Sigmoid colon (tissue), 6 donors: ENCODE measurements at regions not wholly inside any gene's neighbourhood (a gene's known extent, or its start where the extent isn't known, plus 50 kb on each side); places are given as distances from the start of the nearest gene placed in this dataset.

Source experiments
- DNase-seq: peaks from one replicate; pipeline ENCODE4 v3.0.0-alpha.2; 2019
- H3K27ac ChIP-seq, 4 donors: fragments of 200-600 bp; sonication (generic); one replicate each; pipeline ENCODE4 v1.5.1; 2016 to 2019; ENCODE audit warnings: mild to moderate bottlenecking in 1 of 4
- H3K27me3 ChIP-seq, 3 donors: fragments of 200-600 bp; sonication (generic); one replicate each; pipeline ENCODE4 v1.5.1; 2019; ENCODE audit warnings: mild to moderate bottlenecking in 1 of 3
- H3K36me3 ChIP-seq, 4 donors: fragments of 200-600 bp; sonication (generic); one replicate each; pipeline ENCODE4 v1.5.1; 2016 to 2019
- H3K4me1 ChIP-seq, 4 donors: fragments of 200-600 bp; sonication (generic); one replicate each; pipeline ENCODE4 v1.5.1; 2017 to 2019
- H3K4me3 ChIP-seq, 4 donors: fragments of 200-600 bp; sonication (generic); one replicate each; pipeline ENCODE4 v1.5.1; 2017 to 2019; ENCODE audit warnings: mild to moderate bottlenecking in 2 of 4, moderate library complexity in 1 of 4
- H3K9me3 ChIP-seq, 4 donors: fragments of 200-600 bp in 3 of 4; sonication (generic) in 3 of 4; one replicate each; pipeline versions ENCODE4 v1.5.1 to v1.6.1; 2013 to 2019
- EP300 ChIP-seq, 4 donors: sonication (generic); formaldehyde crosslinking; IDR thresholded peaks; one replicate each; pipeline ENCODE4 v1.6.1; 2017; ENCODE audit warnings: antibody characterized with exemption in 4 of 4
- POLR2A ChIP-seq, 2 donors: fragments of 450-650 bp; IDR thresholded peaks; one replicate each; pipeline ENCODE4 v1.6.1; 2016; ENCODE audit warnings: antibody characterized with exemption in 2 of 2, mild to moderate bottlenecking in 2 of 2, moderate library complexity in 2 of 2
- POLR2AphosphoS5 ChIP-seq, 4 donors: sonication (generic); formaldehyde crosslinking; IDR thresholded peaks; one replicate each; pipeline ENCODE4 v1.6.1; 2017; ENCODE audit warnings: antibody characterized with exemption in 4 of 4
- WGBS, 2 donors: extraction: QIAGEN DNeasy Blood & Tissue Kit; methylation state at CpG; one replicate each; pipeline ENCODE4 v1.1.7; 2013; 5-methylcytosine and 5-hydroxymethylcytosine counted together
- intact Hi-C: fragments of 100-400 bp; cut with DNase I; formaldehyde crosslinking; loops from one replicate; pipeline ENCODE4 v1.15.1; 2023
- TF ChIP-seq, protein P1 (sequence below), 4 experiments: fragments of 450-650 bp in 3 of 4; fragments of 200-600 bp in 1 of 4; IDR thresholded peaks; one replicate each; pipeline ENCODE4 v1.5.1; 2016 to 2019; ENCODE audit warnings: antibody characterized with exemption in 4 of 4, mild to moderate bottlenecking in 3 of 4, moderate library complexity in 2 of 4
- donor health status: healthy with polysubstance abuse.
- donor health status: healthy.

DNA sequence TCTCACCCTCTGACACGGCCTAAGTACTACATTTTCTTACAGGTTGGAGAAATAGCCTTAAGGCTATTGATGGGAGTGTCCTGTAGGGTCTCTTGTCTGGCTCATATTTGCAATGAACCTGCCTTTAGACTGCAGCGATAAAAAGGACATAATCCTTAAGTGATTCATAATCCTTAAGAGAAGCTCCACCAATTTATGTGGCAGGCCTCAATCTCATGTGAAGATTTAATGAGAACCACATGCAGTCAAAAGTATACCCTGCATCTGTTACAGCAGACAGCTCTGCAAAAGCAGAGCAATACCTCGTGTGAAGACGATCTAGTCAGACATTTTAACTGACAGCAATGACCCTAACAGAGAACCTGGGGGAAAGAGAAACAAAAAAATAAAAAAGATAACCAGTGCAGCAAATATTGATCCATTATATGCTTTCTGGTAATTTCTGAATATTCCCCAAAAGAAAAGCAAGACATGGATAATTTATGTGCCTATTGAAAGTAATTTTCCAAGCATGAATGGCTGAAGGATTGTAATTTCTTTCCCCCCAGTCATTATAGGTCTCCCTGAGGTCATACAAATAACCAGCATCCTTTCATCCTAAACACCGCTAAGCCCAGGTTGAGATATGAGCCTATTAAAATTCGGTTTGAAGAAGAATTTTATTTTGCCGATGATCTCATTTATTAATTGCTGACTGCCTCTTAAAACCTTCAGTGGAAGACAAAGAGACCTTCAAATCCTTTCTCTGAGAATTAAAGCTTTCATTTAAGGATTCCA lies 321.8 kb upstream of the NBEA start:
- no peaks in the 10 kb centered on the region for H3K27me3 ChIP-seq
- no peaks in the 10 kb centered on the region for H3K36me3 ChIP-seq
- 75 to 86% methylated on average over 7 of the region's 7 CpGs for WGBS, 2 donors
- DNase-seq, result no peak
- peaks cover 0 to 10% (median 7%) of the 10 kb centered on the region in 4 donors for H3K4me1 ChIP-seq
- TF ChIP-seq, protein P1, sequence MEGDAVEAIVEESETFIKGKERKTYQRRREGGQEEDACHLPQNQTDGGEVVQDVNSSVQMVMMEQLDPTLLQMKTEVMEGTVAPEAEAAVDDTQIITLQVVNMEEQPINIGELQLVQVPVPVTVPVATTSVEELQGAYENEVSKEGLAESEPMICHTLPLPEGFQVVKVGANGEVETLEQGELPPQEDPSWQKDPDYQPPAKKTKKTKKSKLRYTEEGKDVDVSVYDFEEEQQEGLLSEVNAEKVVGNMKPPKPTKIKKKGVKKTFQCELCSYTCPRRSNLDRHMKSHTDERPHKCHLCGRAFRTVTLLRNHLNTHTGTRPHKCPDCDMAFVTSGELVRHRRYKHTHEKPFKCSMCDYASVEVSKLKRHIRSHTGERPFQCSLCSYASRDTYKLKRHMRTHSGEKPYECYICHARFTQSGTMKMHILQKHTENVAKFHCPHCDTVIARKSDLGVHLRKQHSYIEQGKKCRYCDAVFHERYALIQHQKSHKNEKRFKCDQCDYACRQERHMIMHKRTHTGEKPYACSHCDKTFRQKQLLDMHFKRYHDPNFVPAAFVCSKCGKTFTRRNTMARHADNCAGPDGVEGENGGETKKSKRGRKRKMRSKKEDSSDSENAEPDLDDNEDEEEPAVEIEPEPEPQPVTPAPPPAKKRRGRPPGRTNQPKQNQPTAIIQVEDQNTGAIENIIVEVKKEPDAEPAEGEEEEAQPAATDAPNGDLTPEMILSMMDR (IDR thresholded peaks at IDR 0.05), result no peak
- TF ChIP-seq POLR2AphosphoS5 (IDR thresholded peaks at IDR 0.05), result no peak
- no peak for TF ChIP-seq EP300 (IDR thresholded peaks at IDR 0.05)
- TF ChIP-seq POLR2A (IDR thresholded peaks at IDR 0.05), result no peak
- intact Hi-C loops, result no loop called here
- no peaks in the 10 kb centered on the region for H3K9me3 ChIP-seq
- H3K27ac ChIP-seq, result no peak overlapping the region
- no peak overlapping the region for H3K4me3 ChIP-seq

DNA sequence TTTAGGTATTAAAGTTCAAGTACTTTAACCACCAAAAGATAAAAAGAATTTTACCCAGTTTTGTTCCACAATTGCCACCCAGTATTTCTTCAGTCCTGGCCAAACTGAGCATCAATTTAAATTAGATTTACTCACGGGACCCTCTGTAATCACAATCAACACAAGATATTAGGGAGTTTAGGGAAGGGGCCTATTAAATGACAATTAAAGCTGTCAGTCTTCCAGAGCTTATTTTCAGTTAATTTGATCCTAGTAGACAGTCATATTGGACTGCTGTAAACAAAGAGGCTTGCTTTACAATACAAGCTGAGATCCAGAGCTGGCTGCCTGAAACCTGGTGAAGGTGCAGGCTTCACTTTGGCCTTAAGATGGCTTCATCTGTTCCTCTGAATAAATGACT lies 321.2 kb upstream of the NBEA start:
- Histone ChIP-seq H3K4me3 (no peak overlapping the region), H3K4me1 (peaks cover 0 to 10% (median 7%) of the 10 kb centered on the region in 4 donors), H3K27ac (no peak overlapping the region), H3K27me3 (no peaks in the 10 kb centered on the region), H3K36me3 (no peaks in the 10 kb centered on the region), H3K9me3 (no peaks in the 10 kb centered on the region)
- TF ChIP-seq EP300 (IDR thresholded peaks at IDR 0.05) (no peak), POLR2A (IDR thresholded peaks at IDR 0.05) (no peak), POLR2AphosphoS5 (IDR thresholded peaks at IDR 0.05) (no peak)
- TF ChIP-seq, protein P1 (IDR thresholded peaks at IDR 0.05), result no peak
- DNase-seq, result no peak
- 81 to 94% methylated on average over 1 of the region's 1 CpG for WGBS, 2 donors
- intact Hi-C loops, result no loop called here

DNA sequence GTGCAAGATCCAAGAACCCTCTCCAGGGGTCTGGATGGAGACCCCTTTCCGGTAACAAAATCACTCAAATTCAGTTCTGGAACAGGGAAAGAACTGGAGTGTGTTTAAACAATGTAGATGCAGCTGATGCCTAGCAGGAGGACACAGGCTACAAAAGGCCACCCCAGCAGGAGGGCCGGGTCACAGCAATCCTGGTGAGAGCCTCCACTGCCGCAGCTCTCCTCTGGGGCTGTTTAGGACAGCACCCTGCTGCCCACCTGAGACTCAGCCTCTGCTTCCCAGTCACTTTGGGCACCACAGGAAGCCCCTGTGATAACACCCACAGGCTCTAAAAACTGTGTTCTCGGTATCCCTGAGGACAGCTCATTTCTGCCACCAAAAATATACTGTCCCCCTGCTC lies 318.7 kb upstream of the NBEA start:
- no peak overlapping the region for H3K4me3 ChIP-seq
- no peaks in the 10 kb centered on the region for H3K36me3 ChIP-seq
- no peaks in the 10 kb centered on the region for H3K9me3 ChIP-seq
- peaks cover 0 to 10% (median 5%) of the 10 kb centered on the region in 4 donors for H3K4me1 ChIP-seq
- TF ChIP-seq EP300 (IDR thresholded peaks at IDR 0.05) (no peak), POLR2A (IDR thresholded peaks at IDR 0.05) (no peak)
- H3K27ac ChIP-seq, result no peak overlapping the region
- intact Hi-C loops, result no loop called here
- no peak for DNase-seq
- 90 to 92% methylated on average over 4 of the region's 4 CpGs for WGBS, 2 donors
- H3K27me3 ChIP-seq, result no peaks in the 10 kb centered on the region

DNA sequence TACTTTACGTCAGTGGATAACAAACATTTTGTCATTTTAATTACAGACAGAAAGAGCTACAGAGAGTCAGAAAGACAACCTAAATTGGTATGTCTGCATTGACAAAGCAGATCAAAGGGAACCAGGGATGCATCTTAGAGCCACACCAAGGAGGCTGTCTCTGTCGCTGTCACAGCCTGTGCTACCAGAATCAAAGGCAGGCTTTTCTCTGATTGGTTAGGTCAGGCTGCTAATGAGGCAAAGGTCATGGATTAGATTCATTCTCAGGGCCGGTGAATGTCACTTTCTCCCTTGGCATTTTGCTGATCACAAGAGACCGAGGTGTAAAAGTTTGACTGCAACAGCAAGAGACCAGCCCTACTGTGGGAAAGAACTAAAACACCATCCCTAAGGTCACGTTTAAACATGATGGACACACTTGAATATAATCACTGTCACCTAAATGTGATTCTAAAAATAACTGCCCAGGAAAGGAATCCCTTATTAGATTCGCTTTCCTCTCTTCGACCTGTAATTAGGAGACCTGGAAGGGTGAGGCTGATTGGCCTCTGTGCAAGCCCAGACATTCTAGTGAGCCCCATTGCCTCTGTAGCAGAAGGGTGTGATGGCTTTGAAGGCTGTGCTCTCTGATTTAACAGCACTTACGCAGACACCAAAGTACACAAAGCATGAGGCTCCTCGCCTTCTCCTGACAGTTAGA lies 314.4 kb upstream of the NBEA start:
- intact Hi-C loops, result no loop called here
- no peaks in the 10 kb centered on the region for H3K27me3 ChIP-seq
- WGBS, 2 donors, result 15 to 39% methylated on average over 9 of the region's 9 CpGs

DNA sequence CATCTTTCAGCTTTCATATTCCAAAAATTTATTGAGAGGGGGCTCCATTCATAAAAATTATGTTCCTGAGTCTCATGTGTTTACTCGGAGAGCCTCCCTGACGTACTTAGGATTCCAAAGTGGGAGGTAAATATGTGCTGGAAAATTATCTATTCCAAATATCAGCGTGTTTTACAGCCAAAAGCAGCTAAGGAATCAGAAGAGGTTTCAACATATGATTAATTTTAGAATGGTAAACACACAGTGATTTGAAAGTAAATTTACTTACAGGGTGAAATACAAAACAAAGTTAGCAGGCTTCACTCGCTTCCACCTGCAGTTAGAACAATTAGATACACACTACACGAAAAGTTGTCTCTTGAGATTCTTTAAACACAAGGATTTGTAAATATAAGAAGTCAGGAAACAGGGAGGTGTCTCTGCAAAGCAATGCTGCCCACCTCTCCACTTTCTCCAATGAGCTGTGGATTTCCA lies 313.8 kb upstream of the NBEA start:
- Histone ChIP-seq H3K36me3 (no peaks in the 10 kb centered on the region), H3K9me3 (no peaks in the 10 kb centered on the region), H3K4me1 (peaks cover 0 to 12% (median 6%) of the 10 kb centered on the region in 4 donors), H3K4me3 (no peak overlapping the region), H3K27me3 (no peaks in the 10 kb centered on the region), H3K27ac (no peak overlapping the region)
- intact Hi-C loops, result no loop called here
- WGBS, 2 donors, result 32 to 56% methylated on average over 5 of the region's 5 CpGs
- no peak for DNase-seq
- TF ChIP-seq POLR2AphosphoS5 (IDR thresholded peaks at IDR 0.05) (no peak), EP300 (IDR thresholded peaks at IDR 0.05) (no peak), POLR2A (IDR thresholded peaks at IDR 0.05) (no peak)
- TF ChIP-seq, protein P1 (IDR thresholded peaks at IDR 0.05), result no peak

More for the DNA sequence above, 314.4 kb upstream of the NBEA start:
- Histone ChIP-seq H3K4me3 (no peak overlapping the region), H3K27ac (no peak overlapping the region), H3K4me1 (peaks cover 0 to 12% (median 6%) of the 10 kb centered on the region in 4 donors), H3K9me3 (no peaks in the 10 kb centered on the region), H3K36me3 (no peaks in the 10 kb centered on the region)
- TF ChIP-seq EP300 (IDR thresholded peaks at IDR 0.05) (no peak), POLR2AphosphoS5 (IDR thresholded peaks at IDR 0.05) (no peak), POLR2A (IDR thresholded peaks at IDR 0.05) (no peak)
- TF ChIP-seq, protein P1 (IDR thresholded peaks at IDR 0.05), result no peak
- DNase-seq, result no peak
